ENCODE measurements at regions not wholly inside any gene's neighbourhood (a gene's known extent, or its start where the extent isn't known, plus 50 kb on each side); places are given as distances from the start of the nearest gene placed in this dataset.

DNA sequence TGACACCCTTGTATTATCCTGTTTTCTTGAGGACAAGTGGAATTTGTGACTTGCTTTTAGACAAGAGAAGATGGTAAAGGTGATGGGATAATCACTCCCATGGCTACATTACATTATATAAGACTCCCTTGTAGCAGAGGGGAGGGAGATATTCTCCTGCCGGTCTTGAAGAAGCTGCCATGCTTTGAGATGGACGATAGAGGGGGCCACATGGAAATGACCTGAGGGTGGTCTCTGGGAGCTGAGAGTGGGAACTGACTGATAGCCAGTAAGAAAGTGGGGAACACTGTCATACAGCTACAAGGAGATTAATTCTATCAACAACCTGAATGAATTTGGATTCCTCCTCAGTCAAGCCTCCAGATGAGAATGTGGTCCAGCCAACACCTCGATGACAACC, 540.1 kb downstream of the NTRK3 start:
- TF ChIP-seq RAD21 (CRISPR knock-in tag; IDR thresholded peaks at IDR 0.05) (no peak), POLR2A (IDR thresholded peaks at IDR 0.05; ENCODE audit: insufficient read depth in 1 of 2, low read depth in 2 of 2, low read length in 2 of 2) (no peak), POLR2AphosphoS5 (IDR thresholded peaks at IDR 0.05; ENCODE audit: low read depth, low read length) (no peak)
- TF ChIP-seq, protein P1, sequence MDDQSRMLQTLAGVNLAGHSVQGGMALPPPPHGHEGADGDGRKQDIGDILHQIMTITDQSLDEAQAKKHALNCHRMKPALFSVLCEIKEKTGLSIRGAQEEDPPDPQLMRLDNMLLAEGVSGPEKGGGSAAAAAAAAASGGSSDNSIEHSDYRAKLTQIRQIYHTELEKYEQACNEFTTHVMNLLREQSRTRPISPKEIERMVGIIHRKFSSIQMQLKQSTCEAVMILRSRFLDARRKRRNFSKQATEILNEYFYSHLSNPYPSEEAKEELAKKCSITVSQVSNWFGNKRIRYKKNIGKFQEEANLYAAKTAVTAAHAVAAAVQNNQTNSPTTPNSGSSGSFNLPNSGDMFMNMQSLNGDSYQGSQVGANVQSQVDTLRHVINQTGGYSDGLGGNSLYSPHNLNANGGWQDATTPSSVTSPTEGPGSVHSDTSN (CRISPR knock-in tag; IDR thresholded peaks at IDR 0.05; ENCODE audit: borderline replicate concordance) = no peak

Data from HepG2 (cell line).